ENCODE measurements at regions not wholly inside any gene's neighbourhood (a gene's known extent, or its start where the extent isn't known, plus 50 kb on each side); places are given as distances from the start of the nearest gene placed in this dataset.

GRCh38 chr12:103085541-103085940 is 128.1 kb downstream of the ASCL1 start:
- DNase-seq = no peak
- no peaks in the 10 kb centered on the region for H3K36me3 ChIP-seq
- H3K27ac ChIP-seq = no peak overlapping the region
- H3K4me3 ChIP-seq = no peak overlapping the region
- WGBS, 5 donors = 67 to 81% (median 75%) methylated on average over 5 of the region's 5 CpGs
- no peaks in the 10 kb centered on the region for H3K27me3 ChIP-seq (replicated peaks in 1 of 7)
- no peaks in the 10 kb centered on the region for H3K4me1 ChIP-seq
- intact Hi-C loops (cut with DNase I; ENCODE audit: low total_unique reads) = no loop called here
- TF ChIP-seq POLR2AphosphoS5 (IDR thresholded peaks at IDR 0.05) (no peak), POLR2A (IDR thresholded peaks at IDR 0.05) (no peak)
- TF ChIP-seq, protein P1, sequence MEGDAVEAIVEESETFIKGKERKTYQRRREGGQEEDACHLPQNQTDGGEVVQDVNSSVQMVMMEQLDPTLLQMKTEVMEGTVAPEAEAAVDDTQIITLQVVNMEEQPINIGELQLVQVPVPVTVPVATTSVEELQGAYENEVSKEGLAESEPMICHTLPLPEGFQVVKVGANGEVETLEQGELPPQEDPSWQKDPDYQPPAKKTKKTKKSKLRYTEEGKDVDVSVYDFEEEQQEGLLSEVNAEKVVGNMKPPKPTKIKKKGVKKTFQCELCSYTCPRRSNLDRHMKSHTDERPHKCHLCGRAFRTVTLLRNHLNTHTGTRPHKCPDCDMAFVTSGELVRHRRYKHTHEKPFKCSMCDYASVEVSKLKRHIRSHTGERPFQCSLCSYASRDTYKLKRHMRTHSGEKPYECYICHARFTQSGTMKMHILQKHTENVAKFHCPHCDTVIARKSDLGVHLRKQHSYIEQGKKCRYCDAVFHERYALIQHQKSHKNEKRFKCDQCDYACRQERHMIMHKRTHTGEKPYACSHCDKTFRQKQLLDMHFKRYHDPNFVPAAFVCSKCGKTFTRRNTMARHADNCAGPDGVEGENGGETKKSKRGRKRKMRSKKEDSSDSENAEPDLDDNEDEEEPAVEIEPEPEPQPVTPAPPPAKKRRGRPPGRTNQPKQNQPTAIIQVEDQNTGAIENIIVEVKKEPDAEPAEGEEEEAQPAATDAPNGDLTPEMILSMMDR (IDR thresholded peaks at IDR 0.05 in 8 of 11, conservative IDR thresholded peaks at IDR 0.05 in 3 of 11) = no peak
- H3K9me3 ChIP-seq = peaks cover 0 to 22% (median 16%) of the 10 kb centered on the region in 8 donors

DNA sequence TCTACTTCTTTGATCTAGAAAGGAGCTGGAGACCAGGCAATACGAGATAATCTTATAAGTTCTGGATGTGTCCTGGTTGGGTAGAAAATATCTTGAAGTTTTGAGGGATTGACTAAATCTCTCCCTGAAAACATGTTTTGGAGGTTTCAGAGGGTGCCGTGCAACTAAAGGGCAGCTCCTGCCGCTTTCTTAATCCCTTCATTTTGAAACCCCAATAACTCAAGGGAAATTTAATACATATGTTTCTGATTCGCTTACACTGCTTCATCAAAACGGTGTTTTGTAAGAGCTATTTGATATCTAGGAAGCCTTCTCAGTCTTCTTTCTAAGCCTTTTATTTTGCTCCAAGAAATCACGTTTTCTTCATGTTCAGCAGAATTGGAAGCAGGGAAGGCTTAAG is 129.0 kb downstream of the ASCL1 start:
- intact Hi-C loops (cut with DNase I; ENCODE audit: low total_unique reads) = no loop called here
- WGBS, 5 donors = 80 to 88% (median 84%) methylated on average over 6 of the region's 6 CpGs
- peaks cover 0 to 15% (median 7%) of the 10 kb centered on the region in 8 donors for H3K9me3 ChIP-seq
- no peaks in the 10 kb centered on the region for H3K27me3 ChIP-seq (replicated peaks in 1 of 7)
- no peaks in the 10 kb centered on the region for H3K4me1 ChIP-seq
- no peak overlapping the region for H3K4me3 ChIP-seq
- TF ChIP-seq POLR2A (IDR thresholded peaks at IDR 0.05) (no peak), POLR2AphosphoS5 (IDR thresholded peaks at IDR 0.05) (no peak)
- TF ChIP-seq, protein P1 (IDR thresholded peaks at IDR 0.05 in 8 of 11, conservative IDR thresholded peaks at IDR 0.05 in 3 of 11) = no peak
- no peak overlapping the region for H3K27ac ChIP-seq
- H3K36me3 ChIP-seq = no peaks in the 10 kb centered on the region
- DNase-seq = no peak

DNA sequence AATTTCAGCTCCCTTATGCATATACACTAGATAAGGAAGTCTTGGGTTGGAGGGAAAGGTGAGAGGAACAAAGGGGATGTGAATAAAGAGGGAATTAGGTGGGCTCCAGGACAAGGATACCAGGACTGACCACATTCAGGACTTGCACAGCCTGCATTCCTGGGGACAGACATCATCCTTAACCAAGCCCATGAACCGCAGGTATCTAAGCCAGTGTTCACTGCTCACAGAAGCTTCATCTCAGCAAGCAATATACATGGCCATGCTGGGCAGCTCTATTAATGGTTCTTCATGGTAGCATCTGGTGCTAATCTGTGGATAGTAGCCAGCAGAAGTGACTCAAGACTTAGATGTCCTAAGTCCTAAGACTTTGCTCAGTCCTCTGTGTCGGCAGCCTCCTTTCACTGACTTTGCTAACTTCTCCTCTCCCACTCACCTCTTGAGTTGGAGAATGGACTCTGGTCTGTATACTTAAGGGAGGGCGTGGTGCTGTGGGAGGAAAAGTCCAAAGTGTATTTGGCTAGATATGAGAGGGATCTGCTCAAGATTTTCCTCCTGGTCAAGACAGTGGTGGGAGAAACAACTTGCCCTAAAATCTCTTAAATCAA is 136.1 kb downstream of the ASCL1 start:
- H3K27ac ChIP-seq = no peak overlapping the region
- 71 to 85% (median 77%) methylated on average over 3 of the region's 3 CpGs for WGBS, 5 donors
- no peaks in the 10 kb centered on the region for H3K27me3 ChIP-seq (replicated peaks in 1 of 7)
- TF ChIP-seq, protein P1 (IDR thresholded peaks at IDR 0.05 in 8 of 11, conservative IDR thresholded peaks at IDR 0.05 in 3 of 11) = no peak
- TF ChIP-seq POLR2A (IDR thresholded peaks at IDR 0.05) (no peak), POLR2AphosphoS5 (IDR thresholded peaks at IDR 0.05) (no peak)
- no peaks in the 10 kb centered on the region for H3K9me3 ChIP-seq
- no peak overlapping the region for H3K4me3 ChIP-seq
- H3K4me1 ChIP-seq = no peaks in the 10 kb centered on the region
- H3K36me3 ChIP-seq = no peaks in the 10 kb centered on the region
- DNase-seq = no peak
- intact Hi-C loops (cut with DNase I; ENCODE audit: low total_unique reads) = no loop called here

GRCh38 chr12:103097496-103097895 is 140.0 kb downstream of the ASCL1 start:
- TF ChIP-seq POLR2AphosphoS5 (IDR thresholded peaks at IDR 0.05) (no peak), POLR2A (IDR thresholded peaks at IDR 0.05) (no peak)
- TF ChIP-seq, protein P1 (IDR thresholded peaks at IDR 0.05 in 8 of 11, conservative IDR thresholded peaks at IDR 0.05 in 3 of 11) = no peak
- no peak overlapping the region for H3K4me3 ChIP-seq
- no peak overlapping the region for H3K27ac ChIP-seq
- H3K9me3 ChIP-seq = no peaks in the 10 kb centered on the region
- H3K27me3 ChIP-seq (replicated peaks in 1 of 7) = no peaks in the 10 kb centered on the region
- DNase-seq = no peak
- no peaks in the 10 kb centered on the region for H3K4me1 ChIP-seq
- intact Hi-C loops (cut with DNase I; ENCODE audit: low total_unique reads) = no loop called here
- 87 to 100% (median 90%) methylated on average over 2 of the region's 2 CpGs for WGBS, 5 donors
- no peaks in the 10 kb centered on the region for H3K36me3 ChIP-seq
